Left renal cortex interstitium (tissue), 4 donors: ENCODE measurements at regions not wholly inside any gene's neighbourhood (a gene's known extent, or its start where the extent isn't known, plus 50 kb on each side); places are given as distances from the start of the nearest gene placed in this dataset.

Experiments
- DNase-seq, 4 donors: peaks; one replicate each; pipeline ENCODE4 v3.0.0-alpha.2; 2013; ENCODE audit warnings: low read depth in 4 of 4, low spot score in 2 of 4, missing footprints in 1 of 4

DNA sequence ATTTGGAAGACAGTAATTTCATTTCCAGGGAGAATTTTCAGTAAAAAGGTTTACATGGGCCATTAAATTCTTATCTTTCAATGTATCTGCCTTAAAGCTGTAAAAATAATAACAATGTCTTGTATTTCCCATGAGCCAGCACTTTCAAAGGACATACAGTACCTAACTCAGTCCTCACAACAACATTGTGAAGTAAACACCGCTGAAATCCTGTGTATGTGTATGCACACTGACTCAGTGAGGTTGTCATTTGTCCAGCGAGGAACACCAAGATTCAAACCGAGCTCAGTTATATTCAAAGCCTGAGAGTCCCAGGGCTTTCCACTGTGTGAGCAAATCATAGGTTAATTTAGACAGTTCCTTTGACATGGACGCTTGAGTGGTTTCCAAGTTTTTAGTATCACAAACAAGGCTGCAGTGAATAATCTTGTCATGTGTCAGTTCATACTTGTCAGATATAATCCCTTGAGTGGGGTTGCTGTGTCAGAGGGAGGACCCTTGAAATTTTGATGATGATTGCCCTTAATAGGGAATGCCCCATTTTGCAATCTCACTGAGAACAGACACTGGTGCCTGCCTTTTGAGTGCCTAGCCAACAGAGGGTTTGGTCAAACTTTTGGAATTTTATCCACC lies 50.0 kb upstream of the SLC22A23 start:
- no peak for DNase-seq
